ENCODE measurements at regions not wholly inside any gene's neighbourhood (a gene's known extent, or its start where the extent isn't known, plus 50 kb on each side); places are given as distances from the start of the nearest gene placed in this dataset.

DNA sequence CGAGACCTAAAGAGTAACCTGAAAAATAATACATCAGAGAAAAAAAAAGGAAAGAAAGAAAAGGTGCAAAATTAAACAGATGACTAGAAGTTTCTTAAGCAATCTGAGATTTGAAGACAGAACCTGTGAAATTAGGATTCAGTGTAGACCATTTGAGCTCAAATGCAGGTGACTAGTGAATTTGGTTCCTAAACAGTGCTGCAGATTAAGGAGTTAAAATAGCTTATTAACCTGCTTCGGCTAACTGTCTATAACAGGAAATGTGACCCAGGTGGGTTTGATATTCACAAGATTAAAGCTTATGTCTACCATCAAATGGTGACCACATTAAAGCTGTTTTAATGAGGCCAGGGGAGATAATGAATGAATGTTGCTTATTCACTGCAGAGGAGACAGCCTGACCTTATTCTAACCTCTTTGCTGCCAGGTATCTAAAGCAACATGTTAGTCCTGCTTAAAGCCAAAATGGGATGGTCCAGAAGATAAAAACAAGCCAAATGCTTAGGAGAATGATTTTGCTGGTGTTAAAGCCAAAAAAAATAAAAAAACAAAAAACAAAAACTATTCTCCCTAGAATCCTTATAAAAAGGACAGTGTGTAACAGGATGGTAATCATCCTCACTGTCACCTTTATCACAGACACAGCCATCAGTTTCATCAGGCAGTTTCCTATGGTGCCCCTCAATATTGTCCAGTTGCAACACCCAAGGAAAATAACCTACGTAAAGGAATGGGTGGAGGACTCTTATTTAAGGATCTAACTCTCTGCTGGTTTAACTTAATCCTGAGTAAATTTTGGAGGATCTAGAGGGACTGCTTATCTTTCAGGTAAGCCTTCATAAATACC lies 769.0 kb upstream of the ZEB2 start:
- no peaks in the 10 kb centered on the region for H3K36me3 Mint-ChIP-seq (ENCODE audit: low read depth)
- TF ChIP-seq, protein P1, sequence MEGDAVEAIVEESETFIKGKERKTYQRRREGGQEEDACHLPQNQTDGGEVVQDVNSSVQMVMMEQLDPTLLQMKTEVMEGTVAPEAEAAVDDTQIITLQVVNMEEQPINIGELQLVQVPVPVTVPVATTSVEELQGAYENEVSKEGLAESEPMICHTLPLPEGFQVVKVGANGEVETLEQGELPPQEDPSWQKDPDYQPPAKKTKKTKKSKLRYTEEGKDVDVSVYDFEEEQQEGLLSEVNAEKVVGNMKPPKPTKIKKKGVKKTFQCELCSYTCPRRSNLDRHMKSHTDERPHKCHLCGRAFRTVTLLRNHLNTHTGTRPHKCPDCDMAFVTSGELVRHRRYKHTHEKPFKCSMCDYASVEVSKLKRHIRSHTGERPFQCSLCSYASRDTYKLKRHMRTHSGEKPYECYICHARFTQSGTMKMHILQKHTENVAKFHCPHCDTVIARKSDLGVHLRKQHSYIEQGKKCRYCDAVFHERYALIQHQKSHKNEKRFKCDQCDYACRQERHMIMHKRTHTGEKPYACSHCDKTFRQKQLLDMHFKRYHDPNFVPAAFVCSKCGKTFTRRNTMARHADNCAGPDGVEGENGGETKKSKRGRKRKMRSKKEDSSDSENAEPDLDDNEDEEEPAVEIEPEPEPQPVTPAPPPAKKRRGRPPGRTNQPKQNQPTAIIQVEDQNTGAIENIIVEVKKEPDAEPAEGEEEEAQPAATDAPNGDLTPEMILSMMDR (IDR thresholded peaks at IDR 0.05): no peak
- H3K9me3 Mint-ChIP-seq: no peaks in the 10 kb centered on the region
- intact Hi-C loops (cut with micrococcal nuclease): no loop called here
- no peak for ATAC-seq (ENCODE audit: low read depth)
- H3K27ac Mint-ChIP-seq: no peak overlapping the region
- CTCF ChIA-PET: no interaction called here
- H3K4me3 Mint-ChIP-seq: no peak overlapping the region
- H3K4me1 Mint-ChIP-seq: no peaks in the 10 kb centered on the region
- DNase-seq: no peak
- POLR2A ChIA-PET: no interaction called here
- no peaks in the 10 kb centered on the region for H3K27me3 Mint-ChIP-seq

DNA sequence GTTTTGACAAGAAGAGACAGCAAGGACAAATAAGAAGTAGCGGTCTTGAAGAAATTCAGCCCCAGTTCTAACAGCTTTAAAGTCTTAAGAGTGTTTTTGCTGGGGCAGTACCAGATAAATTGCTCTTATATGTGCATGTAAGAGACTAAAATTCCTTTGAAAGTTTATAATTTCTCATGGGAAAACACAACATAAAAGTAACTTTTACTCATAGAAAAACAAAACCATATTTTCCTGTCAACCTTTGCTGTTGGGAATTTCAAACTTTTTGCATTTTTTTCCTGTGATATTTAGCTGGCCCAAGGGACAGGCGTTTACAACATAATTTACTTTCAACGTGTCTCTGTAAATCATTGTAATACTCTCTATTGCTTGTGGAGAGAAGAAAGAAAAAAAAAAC lies 767.8 kb upstream of the ZEB2 start:
- intact Hi-C loops (cut with micrococcal nuclease): no loop called here
- Mint-ChIP-seq H3K9me3 (no peaks in the 10 kb centered on the region), H3K27ac (no peak overlapping the region), H3K4me3 (no peak overlapping the region), H3K36me3 (ENCODE audit: low read depth) (no peaks in the 10 kb centered on the region), H3K4me1 (peaks cover 5% of the 10 kb centered on the region), H3K27me3 (no peaks in the 10 kb centered on the region)
- ChIA-PET POLR2A (no interaction called here), CTCF (no interaction called here)
- DNase-seq (no peak), ATAC-seq (ENCODE audit: low read depth) (no peak)
- TF ChIP-seq, protein P1 (IDR thresholded peaks at IDR 0.05): no peak

DNA sequence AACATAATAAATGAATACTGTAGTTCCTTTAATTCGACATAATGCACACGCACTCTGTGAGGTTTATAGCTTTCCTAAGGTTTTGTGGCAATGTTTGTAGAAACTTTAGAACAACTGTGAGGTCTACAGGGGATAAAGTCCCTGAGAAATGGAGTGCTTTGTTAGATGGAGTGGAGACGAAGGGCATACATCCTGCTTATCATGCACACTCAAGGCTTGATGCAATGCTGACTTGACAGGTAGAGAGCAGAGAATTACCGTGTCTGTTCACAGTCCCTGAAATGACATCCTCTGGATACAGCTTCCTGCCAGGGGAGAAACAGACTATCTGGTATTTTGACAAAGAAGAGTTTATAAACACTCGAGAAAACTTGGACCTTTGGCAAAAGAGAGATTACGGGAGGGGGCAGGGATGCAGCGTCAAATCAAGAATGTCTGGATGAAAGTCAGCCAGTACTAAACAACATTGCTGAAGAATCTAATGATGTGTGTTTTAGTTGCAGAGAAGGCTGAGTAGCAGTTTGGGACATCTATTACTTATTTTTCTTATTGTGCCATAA lies 766.9 kb upstream of the ZEB2 start:
- H3K36me3 Mint-ChIP-seq (ENCODE audit: low read depth): no peaks in the 10 kb centered on the region
- DNase-seq: no peak
- POLR2A ChIA-PET: no interaction called here
- H3K27ac Mint-ChIP-seq: no peak overlapping the region
- peaks cover 9% of the 10 kb centered on the region for H3K4me1 Mint-ChIP-seq
- intact Hi-C loops (cut with micrococcal nuclease): no loop called here
- H3K4me3 Mint-ChIP-seq: no peak overlapping the region
- no peaks in the 10 kb centered on the region for H3K9me3 Mint-ChIP-seq
- no peak for ATAC-seq (ENCODE audit: low read depth)
- TF ChIP-seq, protein P1 (IDR thresholded peaks at IDR 0.05): no peak
- CTCF ChIA-PET: no interaction called here
- H3K27me3 Mint-ChIP-seq: no peaks in the 10 kb centered on the region

DNA sequence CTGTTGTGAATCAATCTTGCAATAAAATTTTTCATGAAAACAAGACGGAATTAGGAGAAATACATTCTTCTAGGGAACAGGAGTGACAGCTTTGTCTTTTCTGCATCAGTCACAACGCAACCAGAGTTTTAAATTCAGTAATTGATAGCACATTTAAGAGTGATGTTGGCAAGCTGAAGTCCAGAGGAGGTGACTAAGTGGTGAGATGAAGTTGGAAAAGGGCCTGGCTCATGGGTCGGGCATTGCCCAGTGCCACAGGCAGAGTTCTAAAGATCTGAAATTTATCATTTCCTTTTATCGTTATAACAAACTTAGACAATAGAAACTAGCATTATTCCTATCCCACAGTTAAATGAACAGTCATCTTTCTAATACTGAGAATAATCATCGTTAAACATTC lies 764.6 kb upstream of the ZEB2 start:
- DNase-seq: no peak
- ChIA-PET CTCF (no interaction called here), POLR2A (no interaction called here)
- no peaks in the 10 kb centered on the region for H3K27me3 Mint-ChIP-seq
- no peak for ATAC-seq (ENCODE audit: low read depth)
- TF ChIP-seq, protein P1 (IDR thresholded peaks at IDR 0.05): no peak
- H3K9me3 Mint-ChIP-seq: peaks cover 6% of the 10 kb centered on the region
- peaks cover 9% of the 10 kb centered on the region for H3K4me1 Mint-ChIP-seq
- intact Hi-C loops (cut with micrococcal nuclease): no loop called here
- no peak overlapping the region for H3K4me3 Mint-ChIP-seq
- no peaks in the 10 kb centered on the region for H3K36me3 Mint-ChIP-seq (ENCODE audit: low read depth)
- no peak overlapping the region for H3K27ac Mint-ChIP-seq

DNA sequence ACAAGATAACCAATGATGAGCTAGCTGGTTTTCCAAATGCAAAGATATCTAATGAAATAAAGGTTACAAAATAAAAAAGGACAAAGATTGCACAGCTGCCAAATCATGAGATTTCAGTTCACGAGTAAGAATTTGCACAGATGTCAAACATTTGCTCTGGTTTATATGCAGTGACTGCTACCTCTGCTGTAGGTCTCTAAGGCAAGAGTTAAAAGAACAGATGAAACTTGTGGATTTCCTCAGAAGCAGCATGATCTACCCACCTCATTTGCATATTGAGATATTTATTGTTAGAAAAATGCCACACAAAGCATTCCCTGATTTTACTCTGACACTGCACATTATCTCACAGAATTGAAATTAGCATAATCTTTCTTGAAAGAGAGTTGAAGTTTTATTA lies 763.2 kb upstream of the ZEB2 start:
- peaks cover 6% of the 10 kb centered on the region for H3K9me3 Mint-ChIP-seq

More for the DNA sequence above, 763.2 kb upstream of the ZEB2 start:
- POLR2A ChIA-PET: no interaction called here
- H3K27me3 Mint-ChIP-seq: no peaks in the 10 kb centered on the region
- no peak overlapping the region for H3K4me3 Mint-ChIP-seq
- H3K36me3 Mint-ChIP-seq (ENCODE audit: low read depth): no peaks in the 10 kb centered on the region
- H3K4me1 Mint-ChIP-seq: peaks cover 9% of the 10 kb centered on the region
- no peak overlapping the region for H3K27ac Mint-ChIP-seq
- CTCF ChIA-PET: no interaction called here
- ATAC-seq (ENCODE audit: low read depth) (no peak), DNase-seq (no peak)
- intact Hi-C loops (cut with micrococcal nuclease): no loop called here
- TF ChIP-seq, protein P1 (IDR thresholded peaks at IDR 0.05): no peak
